ENCODE measurements at regions not wholly inside any gene's neighbourhood (a gene's known extent, or its start where the extent isn't known, plus 50 kb on each side); places are given as distances from the start of the nearest gene placed in this dataset.
"Not testable (repeated sequence)": the region's sequence is repeated elsewhere in the genome, so short reads cannot be mapped to it uniquely, and the experiment has no call there.

DNA sequence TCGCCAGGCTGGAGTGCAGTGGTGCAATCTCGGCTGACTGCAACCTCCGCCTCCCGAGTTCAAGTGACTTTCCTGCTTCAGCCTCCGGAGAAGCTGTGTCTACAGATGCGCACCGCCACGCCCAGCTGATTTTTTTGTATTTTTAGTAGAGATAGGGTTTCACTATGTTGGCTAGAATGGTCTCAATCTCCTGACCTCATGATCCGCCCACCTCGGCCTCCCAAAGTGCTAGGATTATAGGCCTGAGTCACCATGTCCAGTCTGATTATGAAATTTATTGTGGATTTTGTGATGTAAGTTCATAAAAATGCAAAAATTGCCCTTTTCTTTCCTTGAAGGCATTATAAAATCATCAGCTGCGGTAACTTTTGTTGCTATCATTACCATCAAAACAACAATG lies 1688.3 kb upstream of the ADGRL3 start:
- DNase-seq (ENCODE audit: low spot score) = not testable (repeated sequence)

DNA sequence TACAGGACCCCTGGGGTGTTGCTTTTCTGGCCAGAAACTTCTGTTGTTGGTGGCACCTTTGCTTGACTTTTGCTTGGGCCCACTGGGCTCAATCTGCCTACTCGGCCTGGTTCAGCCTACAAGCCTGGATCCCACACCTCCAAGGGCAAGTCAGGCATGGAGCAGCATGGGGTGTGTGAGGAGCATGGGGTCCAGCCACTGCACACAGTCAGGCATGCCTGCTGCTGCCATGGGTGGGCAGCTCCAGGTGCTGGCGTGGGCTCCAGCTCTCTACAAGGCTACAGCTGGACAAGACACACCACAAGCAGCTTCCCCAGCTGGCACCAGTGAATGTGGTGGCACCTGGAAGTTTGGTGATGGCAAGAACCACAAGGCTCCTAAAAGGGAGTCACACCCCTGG lies 1683.1 kb upstream of the ADGRL3 start:
- DNase-seq (ENCODE audit: low spot score) = no peak

DNA sequence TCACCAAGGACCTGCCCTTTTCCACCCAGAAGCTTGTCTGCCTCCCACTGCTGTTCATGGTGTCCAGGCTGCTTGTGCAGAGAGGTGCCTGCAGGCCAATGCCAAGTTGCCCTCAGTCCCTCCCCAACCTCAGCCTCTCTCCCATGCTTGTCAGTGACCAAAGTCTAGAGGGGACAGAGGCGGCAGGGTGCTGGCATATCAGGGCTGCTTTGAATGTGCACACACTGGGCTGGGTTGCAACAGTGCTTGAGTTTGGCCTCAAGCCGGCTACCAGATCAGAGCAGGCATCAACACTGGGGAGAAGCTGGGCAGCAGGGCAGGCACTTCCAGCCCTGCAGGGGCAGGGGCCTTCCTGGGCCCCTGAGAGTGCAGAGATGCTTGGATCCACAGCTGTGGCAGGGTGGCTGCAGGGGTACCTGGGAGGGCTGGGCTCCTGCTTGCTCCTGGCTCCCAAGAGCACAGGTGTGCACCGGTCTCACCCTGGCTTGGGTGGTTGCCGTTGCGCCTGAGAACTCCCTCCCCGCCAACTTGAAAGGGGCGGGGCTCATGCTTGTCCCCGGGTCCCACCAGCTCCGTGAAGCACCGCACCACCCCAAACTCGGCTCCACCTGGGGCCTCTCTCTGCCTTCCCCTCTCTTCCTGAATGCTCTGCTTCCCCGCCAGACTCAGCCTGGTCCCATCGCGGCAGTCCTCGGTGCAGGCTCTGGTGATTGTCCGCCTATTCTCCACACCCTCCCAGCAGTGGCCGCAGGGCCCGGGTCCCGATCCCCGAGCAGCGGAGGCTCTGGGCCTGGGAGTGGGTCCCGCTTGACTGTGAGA lies 1681.9 kb upstream of the ADGRL3 start:
- no peak for DNase-seq (ENCODE audit: low spot score)

DNA sequence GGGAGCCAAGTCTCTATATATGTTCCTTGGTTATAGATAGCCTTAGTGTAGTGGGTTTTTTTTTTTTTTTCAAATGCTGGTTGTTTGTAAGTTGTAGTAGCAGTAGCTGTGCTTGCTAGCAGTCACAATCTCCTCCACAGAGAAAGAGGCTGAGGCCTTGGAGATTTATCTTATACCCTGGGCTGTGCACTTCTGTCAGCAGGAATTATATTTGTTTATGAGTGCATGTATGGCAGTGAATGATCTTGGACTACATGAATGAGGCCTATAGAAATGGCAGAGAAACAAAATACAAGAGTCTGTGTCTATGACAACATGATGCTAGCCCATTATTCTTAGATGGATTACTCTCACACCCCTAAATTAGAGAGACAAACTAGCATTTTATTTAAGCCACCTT lies 1674.2 kb upstream of the ADGRL3 start:
- DNase-seq (ENCODE audit: low spot score) = no peak

DNA sequence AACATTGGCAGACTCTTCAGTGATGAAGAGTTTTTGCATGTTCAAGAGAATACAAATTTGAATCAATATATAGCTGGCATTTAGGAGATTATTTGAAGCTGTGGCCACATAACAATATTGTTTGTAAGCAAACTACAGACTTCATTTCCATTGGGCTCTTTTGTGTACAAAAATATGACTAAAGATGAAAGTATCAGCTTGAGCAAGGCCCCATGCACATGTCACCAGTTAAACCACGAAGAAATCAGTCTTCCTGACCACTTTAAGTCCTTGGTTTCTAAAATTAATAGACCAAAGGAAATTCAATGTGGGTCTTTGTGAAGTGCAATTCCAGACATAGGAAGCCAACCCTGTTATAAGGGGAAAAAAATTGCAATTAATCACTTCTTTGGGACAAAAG lies 1664.6 kb upstream of the ADGRL3 start:
- DNase-seq (ENCODE audit: low spot score) = no peak

DNA sequence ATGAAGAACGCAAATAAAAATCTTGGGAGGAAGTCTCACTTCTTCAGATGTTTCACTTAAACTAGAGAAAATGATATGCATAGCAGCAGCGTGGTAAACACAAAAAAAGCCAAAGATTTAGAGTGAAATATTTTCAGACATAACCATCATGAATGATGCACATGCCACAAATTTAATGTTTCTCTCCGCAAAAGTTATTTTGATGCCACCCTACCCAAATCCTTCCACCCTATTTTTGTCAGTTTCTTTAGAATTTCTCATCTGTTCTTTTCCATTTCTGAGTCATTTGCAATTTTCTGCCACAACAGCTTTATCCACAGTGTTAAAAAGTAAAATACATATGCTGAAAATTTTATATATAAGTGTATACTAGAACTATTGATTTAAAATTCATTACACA lies 1663.7 kb upstream of the ADGRL3 start:
- DNase-seq (ENCODE audit: low spot score) = no peak

DNA sequence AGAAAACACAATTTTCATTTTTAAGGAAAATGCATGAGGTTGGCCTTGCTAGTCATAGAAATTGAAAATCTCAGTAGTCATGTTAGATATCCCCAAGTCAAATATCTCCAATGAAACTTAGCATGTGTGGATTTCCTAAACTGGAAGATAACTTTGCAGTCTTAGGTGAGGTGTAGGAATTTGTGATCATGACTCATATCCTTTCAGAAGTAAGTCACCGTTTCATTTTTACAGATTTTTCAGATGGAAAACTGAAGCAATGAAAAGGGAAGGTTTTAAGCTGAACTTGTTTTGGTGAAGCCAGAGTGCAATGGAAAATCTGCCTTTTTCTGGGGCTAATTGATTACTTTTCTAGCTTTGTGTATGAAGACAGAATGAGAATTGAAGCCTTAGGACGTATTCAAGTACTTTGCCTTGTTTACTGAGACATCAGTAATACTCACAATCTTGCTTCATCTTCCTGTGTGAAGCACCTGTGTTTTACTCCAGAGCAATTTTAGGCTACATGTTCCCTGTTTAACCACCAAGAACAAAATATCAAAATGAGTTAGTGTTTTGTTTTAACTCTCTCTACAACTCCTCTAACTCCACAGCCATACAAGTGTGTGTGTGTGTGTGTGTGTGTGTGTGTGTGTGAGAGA lies 1662.8 kb upstream of the ADGRL3 start:
- no peak for DNase-seq (ENCODE audit: low spot score)

DNA sequence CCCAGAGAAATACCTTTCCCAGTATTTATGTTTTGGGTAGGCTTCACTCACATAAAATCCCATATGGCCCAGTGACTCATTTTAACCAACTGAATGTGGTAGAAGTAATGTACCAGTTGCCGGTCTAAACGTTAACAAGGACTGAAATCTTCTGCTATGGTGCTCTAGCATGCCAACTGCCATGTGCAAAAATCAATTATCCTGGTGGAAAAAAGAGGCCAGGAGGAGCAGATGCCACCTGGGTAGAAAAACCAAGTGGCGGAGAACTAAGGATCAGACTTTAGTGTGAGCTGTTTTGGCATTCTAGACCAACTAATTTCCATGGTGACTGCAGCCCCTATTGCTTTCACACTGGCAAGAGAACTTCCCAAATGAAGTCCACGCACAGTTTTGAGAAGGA lies 1660.7 kb upstream of the ADGRL3 start:
- no peak for DNase-seq (ENCODE audit: low spot score)

DNA sequence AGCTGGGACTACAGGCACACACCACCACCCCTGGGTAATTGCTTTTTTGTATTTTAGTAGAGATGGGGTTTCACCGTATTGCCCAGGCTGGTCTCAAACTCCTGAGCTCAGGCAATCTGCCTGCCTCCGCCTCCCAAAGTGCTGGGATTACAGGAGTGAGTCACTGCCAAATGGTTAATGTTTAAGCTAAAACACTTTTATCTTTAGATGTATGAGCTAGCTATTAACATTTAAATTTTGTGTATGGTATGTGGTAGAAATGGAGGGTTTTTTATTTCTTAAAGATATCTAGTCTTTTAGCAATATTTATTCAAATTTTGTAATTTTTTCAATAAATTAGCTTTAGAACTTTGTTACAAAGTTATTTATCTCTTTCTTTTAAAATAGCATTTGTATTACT lies 1659.8 kb upstream of the ADGRL3 start:
- no peak for DNase-seq (ENCODE audit: low spot score)

DNA sequence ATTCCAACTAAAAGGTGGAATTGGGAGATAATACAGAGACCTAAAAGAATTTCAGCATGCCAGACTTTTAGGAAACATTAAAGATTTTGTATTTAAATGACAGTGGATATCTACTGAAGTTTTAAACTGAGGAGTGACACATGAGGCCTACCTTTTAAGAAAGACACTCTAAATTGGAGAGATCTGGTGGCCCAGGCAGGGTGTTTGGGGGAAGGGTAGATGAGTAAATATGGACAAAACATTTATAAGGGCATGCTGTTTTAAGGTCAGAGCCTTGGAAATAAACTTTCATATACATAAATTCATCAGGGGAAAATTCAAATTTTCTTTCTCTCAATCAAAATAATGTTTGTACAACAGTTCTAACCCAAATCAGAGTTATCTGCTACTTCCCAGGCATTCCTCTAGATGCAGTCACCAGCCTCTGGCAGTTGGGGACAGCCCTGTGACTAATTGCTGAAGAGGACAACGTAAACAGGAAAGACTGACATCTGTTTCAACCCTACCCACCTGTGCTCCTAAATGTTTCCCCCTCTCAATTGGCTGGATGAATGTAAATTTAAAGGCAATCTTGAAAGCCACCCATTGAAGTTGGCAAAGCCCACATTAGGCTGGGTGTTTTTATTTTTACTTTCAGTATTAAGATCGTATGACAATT lies 1646.9 kb upstream of the ADGRL3 start:
- DNase-seq (ENCODE audit: low spot score) = peak; percentile 91

DNA sequence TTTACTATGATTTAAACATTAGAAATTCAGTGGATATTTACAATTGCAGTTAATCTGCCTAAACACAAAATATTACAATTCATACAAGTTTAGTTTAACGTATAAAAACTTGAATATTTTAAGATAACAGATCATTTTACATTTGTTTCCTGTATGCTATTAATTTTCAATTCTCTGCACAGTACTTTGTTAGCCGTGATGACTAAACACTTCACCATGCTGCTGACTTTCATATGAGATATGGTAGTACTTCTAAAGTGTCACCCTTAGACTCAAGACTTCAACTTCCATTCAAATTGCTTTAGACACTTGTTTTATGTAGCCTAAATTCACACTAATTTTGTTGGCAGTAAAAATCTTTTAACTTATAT lies 1646.4 kb upstream of the ADGRL3 start:
- DNase-seq (ENCODE audit: low spot score) = peak; percentile 66

DNA sequence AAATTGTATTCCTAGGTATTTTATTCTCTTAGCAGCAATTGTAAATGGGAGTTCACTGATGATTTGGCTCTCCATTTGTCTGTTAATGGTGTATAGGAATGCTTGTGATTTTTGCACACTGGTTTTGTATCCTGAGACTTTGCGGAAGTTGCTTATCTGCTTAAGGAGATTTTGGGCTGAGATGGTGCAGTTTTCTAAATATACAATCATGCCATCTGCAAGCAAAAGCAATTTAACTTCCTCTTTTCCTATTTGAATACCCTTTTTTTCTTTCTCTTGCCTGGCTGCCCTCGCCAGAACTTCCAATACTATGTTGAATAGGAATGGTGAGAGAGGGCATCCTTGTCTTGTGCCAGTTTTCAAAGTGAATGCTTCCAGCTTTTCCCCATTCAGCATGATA lies 1643.9 kb upstream of the ADGRL3 start:
- DNase-seq (ENCODE audit: low spot score) = peak; percentile 49

DNA sequence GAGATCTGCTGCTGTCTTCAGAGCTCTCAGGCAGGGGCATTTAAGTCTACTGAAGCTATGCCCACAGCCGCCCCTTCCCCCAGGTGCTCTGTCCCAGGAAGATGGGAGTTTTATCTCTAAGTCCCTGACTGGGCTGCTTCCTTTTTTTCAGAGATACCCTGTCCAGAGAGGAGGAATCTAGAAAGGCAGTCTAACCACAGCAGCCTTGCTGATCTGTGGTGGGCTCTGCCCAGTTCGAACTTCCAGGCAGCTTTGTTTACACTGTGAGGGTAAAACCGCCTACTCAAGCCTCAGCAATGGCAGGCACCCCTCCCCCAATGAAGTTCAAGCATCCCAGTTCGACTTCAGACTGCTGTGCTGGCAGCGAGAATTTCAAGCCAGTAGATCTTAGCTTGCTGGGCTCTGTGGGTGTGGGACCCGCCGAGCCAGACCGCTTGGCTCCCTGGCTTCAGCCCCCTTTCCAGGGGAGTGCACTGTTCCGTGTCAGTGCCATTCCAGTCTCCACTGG lies 1639.9 kb upstream of the ADGRL3 start:
- not testable (repeated sequence) for DNase-seq (ENCODE audit: low spot score)

DNA sequence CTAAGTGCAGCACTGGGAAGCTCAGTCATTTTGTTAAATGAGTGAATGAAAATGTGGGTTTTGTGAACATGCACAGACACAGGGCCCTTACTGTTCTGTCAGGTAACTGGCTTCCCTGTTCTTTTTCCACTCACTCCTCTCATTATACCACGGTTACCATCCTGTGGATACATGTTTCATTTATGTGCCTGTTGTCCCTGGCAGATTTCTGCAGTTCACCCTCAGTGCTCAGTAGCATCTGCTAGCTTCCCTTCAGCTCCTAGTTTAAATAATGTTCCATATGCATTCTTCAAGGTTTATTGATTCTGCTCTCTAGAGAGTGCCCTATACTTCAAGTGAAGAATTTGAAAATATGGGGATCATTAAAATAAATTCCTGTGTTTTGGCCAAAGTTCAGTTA lies 1634.3 kb upstream of the ADGRL3 start:
- DNase-seq (ENCODE audit: low spot score) = no peak

DNA sequence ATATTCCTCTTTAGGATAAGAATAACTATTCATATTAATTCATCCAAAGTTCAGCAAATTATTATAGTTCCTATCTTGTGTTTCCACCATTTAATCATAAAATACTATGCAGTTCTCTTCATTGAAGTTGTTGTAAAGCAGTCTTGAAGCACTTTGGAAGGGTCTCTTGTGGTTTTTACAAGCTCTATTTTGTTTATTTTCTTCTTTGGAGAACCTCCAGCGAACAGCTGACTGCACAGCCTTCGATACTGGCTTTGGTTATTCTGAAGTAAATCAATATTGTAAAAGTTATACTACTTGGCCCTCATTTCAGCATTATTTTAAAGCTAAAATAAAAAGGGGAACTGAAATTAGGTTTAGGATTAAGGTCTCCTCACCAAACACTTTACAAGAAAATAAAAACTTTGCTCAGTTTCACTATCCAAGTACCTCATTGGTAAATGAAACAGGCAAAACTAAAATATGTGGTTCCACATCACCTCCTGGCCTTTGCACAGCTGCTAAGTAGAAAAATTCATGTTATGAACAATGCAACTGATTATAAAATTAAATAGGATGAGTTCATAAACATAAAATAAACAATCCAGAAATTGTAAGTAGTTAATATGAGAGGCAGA lies 1629.2 kb upstream of the ADGRL3 start:
- peak; percentile 72 for DNase-seq (ENCODE audit: low spot score)

DNA sequence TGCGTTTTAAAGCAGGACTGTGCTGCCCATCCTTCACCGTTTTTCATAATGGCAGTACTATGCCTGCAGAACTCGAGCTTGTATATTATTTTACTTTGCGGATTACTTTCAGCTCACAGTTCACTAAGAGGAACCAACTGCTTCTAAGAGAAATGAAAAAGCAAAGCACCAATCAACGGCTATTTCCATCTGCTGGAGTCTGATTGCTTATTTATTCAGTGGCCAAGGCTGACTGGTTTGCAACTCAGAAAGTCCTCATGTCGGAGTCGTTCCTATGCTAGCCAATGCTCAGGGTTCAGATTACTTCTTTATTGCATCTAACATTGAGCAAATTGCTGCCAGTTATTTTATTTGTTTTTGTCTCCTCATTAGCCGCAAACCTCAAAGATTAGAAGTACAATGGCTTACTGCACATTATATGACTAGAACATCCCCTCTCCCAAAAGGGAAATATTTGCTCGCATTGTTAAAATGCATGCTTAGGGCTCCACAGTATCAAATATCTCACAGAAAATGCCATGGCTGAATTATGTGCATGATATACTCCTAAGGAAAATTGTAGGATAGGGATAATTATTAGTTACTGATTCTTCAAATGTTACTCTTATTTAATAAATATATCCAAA lies 1628.2 kb upstream of the ADGRL3 start:
- DNase-seq (ENCODE audit: low spot score) = peak; percentile 82

DNA sequence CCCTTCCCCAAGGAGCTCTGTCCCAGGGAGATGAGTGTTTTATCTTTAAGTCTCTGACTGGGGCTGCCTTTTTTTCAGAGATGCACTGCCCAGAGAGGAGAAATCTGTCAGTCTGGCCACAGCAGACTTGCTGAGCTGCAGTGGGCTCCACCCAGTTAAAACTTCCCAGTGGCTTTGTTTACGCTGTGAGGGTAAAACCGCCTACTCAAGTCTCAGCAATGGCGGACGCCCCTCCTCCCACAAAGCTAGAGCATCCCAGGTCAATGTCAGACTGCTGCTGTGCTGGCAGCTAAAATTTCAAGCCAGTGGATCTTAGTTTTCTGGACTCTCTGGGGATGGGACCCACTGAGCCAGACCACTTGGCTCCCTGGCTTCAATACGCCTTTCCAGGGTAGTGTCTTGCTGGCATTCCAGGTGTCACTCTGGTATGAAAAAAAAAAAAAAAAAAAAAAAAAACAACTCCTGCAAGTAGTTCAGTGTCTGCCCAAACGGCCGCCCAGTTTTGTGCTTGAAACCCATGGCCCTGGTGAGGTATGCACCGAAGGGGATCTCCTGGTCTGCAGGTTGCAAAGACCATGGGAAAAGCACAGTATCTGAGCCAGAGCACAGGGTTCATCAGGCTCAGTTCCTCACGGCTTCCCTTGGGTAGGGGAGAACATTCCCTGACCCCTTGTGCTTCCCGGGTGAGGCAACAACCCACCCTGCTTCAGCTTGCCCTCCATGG lies 1616.1 kb upstream of the ADGRL3 start:
- no peak for DNase-seq (ENCODE audit: low spot score)

DNA sequence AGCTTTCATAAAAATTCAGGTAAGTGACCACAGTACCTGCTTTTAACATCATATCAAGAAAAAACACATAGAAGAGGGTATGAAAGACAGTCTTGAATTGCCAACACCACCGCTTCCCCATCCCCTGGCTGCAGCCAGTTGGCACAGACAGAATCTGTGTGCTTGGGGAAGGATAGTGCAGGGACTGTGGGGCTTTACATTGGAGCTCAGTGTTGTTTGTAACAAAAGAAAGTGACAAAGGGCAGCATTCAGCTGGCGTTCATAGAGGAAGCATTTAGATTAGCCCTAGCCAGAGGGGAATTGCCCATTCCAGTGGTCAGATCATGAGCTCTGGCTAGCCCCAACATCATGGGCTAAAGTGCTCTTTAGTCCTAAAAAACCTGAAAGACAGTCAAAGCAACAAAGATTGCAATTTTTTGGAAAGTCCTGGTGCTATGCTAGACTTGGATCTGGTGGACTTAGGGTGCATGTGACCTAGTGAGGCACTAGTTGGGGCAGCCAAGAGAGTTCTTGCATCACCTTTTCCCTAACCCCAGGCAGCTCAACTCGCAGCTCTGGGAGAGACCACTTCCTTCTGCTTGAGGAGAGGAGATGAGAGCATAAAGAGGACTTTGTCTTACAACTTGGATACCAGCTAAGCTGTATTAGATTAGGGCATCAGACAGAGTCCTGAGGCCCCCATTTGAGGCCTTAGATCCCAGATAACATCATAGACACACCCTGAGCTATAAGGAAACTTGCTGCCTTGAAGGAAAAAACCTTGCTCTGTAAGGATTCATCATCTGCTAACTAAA lies 1602.4 kb upstream of the ADGRL3 start:
- DNase-seq (ENCODE audit: low spot score) = no peak

DNA sequence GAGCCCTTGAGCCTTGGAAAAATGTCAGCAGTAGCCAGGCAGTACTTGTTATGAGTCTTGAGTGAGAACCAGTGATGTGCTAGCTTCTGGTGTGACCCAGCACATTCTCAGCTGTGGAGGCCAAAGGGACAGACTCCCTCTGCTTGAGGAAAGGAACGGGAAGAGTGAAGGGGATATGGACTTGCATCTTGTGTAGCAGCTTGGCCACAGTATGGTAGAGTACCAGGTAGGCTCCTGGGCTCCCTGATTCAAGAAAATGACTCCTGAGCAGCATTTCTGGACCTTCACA lies 1601.9 kb upstream of the ADGRL3 start:
- DNase-seq (ENCODE audit: low spot score) = no peak

DNA sequence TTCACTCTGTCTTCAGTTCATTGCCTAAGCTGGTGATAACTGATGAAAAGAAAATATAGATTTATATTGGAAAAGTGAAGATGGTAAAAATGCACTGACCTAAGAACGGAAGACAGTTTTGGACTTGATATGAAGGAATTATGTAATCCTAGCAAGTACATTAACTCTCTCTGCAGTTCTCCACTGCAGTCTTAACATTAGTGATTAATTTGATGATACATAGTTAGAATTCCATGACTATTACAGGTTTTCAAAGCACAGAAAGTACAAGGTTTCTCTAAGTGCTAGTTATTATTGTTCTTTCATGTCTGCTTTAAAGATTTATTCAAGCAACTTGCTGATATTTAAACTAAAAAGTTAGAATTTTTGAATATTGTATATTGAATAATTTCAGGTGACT lies 1591.7 kb upstream of the ADGRL3 start:
- DNase-seq (ENCODE audit: low spot score) = no peak

DNA sequence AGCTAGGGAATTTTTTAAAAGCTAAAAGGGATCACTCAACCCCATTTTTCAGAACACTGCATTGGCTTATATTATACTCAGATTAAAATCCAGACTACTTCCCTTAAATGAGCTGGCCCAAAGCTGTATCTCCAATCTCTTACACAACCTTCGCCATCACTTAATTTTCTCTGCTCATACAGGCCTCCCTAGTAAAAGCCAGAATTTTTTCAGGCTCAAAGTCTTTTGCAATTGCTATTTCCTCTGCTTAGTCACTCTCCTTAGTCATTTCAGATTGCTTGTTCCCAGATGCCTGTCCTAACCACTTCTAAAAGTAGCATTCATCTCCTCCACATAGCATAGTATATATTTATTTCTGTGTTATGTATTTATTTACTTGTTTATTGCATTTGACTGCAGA lies 1587.9 kb upstream of the ADGRL3 start:
- DNase-seq (ENCODE audit: low spot score) = no peak
